Suprapubic skin (tissue), 3 donors: ENCODE measurements at regions not wholly inside any gene's neighbourhood (a gene's known extent, or its start where the extent isn't known, plus 50 kb on each side); places are given as distances from the start of the nearest gene placed in this dataset.

Source experiments
- POLR2AphosphoS5 ChIP-seq, 3 donors: sonication (generic); formaldehyde crosslinking; IDR thresholded peaks; one replicate each; pipeline ENCODE4 v1.6.1; 2017; ENCODE audit warnings: antibody characterized with exemption in 3 of 3
- TF ChIP-seq, protein P1 (sequence below), 2 donors: fragments of 200-600 bp in 1 of 2; fragments of 450-650 bp in 1 of 2; sonication (generic) in 1 of 2; IDR thresholded peaks; one replicate each; pipeline ENCODE4 v1.5.1; 2016 to 2019; ENCODE audit warnings: antibody characterized with exemption in 2 of 2, mild to moderate bottlenecking in 1 of 2, moderate library complexity in 1 of 2

DNA sequence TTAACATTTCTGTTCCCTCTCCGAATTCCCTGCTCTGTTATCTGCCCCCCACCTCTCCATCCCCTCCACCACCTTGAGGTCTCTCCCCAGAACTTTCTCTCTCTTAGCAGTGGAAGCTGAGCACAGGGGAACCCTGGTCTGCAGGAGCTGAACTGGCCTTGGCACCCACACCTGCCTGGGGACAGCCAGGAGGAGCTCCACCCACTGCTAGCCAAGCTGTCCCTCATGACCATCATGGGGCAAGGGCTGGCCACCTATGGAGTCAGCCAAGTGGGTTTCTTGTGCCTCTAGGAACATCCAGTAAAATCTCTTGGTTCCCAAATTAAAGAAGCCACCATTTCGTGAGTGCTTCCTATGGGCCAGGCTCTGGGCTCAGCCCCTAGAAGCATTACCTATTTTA is 276.4 kb upstream of the TLE3 start:
- TF ChIP-seq, protein P1, sequence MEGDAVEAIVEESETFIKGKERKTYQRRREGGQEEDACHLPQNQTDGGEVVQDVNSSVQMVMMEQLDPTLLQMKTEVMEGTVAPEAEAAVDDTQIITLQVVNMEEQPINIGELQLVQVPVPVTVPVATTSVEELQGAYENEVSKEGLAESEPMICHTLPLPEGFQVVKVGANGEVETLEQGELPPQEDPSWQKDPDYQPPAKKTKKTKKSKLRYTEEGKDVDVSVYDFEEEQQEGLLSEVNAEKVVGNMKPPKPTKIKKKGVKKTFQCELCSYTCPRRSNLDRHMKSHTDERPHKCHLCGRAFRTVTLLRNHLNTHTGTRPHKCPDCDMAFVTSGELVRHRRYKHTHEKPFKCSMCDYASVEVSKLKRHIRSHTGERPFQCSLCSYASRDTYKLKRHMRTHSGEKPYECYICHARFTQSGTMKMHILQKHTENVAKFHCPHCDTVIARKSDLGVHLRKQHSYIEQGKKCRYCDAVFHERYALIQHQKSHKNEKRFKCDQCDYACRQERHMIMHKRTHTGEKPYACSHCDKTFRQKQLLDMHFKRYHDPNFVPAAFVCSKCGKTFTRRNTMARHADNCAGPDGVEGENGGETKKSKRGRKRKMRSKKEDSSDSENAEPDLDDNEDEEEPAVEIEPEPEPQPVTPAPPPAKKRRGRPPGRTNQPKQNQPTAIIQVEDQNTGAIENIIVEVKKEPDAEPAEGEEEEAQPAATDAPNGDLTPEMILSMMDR (IDR thresholded peaks at IDR 0.05) = no peak
- TF ChIP-seq POLR2AphosphoS5 (IDR thresholded peaks at IDR 0.05) = no peak
